ENCODE measurements at regions not wholly inside any gene's neighbourhood (a gene's known extent, or its start where the extent isn't known, plus 50 kb on each side); places are given as distances from the start of the nearest gene placed in this dataset.
"Not testable (repeated sequence)": the region's sequence is repeated elsewhere in the genome, so short reads cannot be mapped to it uniquely, and the experiment has no call there.

GRCh38 chrX:3532581-3533085 lies 180.8 kb downstream of the PRKX start:
- DNase-seq (ENCODE audit: low read depth), result no peak
- no peak overlapping the region for H3K4me3 ChIP-seq (ENCODE audit: low read depth, low read length)
- no peak for TF ChIP-seq CTCF (IDR thresholded peaks at IDR 0.05; ENCODE audit: insufficient read depth, low read depth, low read length, missing control alignments)

DNA sequence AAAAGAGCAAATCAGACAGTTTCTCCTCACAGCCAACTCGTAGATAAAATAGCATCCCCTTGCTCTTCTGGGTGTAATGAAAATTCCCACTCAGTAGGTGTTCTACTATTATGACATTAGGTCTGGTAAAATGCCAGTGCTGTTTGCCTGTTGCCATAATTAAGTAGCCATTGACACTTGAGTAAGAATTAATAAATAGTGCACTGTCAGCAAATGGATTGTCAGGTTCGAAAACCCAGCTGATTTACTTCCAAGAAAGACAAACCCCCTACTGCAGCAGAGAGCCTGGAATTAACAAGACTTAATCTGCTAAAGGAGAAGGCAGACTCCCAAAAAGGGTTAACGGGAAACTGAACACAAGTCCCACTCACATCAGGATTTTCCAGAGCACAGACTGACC lies 182.0 kb downstream of the PRKX start:
- H3K4me3 ChIP-seq (ENCODE audit: low read depth, low read length); DNase-seq (ENCODE audit: low read depth): not testable (repeated sequence)

- no peak overlapping the region for H3K4me3 ChIP-seq (ENCODE audit: low read depth, low read length)
- TF ChIP-seq CTCF (IDR thresholded peaks at IDR 0.05; ENCODE audit: insufficient read depth, low read depth, low read length, missing control alignments), result no peak
- DNase-seq (ENCODE audit: low read depth), result no peak
These were observed 183.1 kb upstream of the MXRA5 start for GRCh38 chrX:3529466-3530010.

DNA sequence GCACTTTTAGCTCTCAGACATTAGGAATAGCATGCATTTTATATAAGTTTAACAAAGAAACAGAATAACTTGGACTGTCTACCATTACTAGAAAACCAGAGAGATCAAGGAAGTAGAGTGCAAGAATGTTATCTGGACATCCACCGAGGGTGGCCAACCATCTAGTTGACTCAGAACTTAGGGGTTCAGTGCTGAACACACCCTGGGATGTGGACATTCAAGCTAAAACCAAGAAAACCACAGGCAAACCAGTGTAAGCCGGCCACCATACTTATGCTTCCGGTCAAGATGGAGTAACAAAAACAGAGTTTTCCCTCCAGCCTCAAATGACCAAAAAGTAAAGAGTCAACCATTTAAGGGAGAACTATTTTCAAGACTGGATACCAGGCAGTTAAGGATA lies 181.4 kb upstream of the MXRA5 start:
- no peak overlapping the region for H3K4me3 ChIP-seq (ENCODE audit: low read depth, low read length)

GRCh38 chrX:3527166-3527565 lies 180.7 kb upstream of the MXRA5 start:
- H3K4me3 ChIP-seq (ENCODE audit: low read depth, low read length), result no peak overlapping the region
- DNase-seq (ENCODE audit: low read depth), result no peak
- no peak for TF ChIP-seq CTCF (IDR thresholded peaks at IDR 0.05; ENCODE audit: insufficient read depth, low read depth, low read length, missing control alignments)

More for the DNA sequence above, 181.4 kb upstream of the MXRA5 start:
- no peak for DNase-seq (ENCODE audit: low read depth)
- TF ChIP-seq CTCF (IDR thresholded peaks at IDR 0.05; ENCODE audit: insufficient read depth, low read depth, low read length, missing control alignments), result no peak

- no peak overlapping the region for H3K4me3 ChIP-seq (ENCODE audit: low read depth, low read length)
- TF ChIP-seq CTCF (IDR thresholded peaks at IDR 0.05; ENCODE audit: insufficient read depth, low read depth, low read length, missing control alignments), result no peak
- DNase-seq (ENCODE audit: low read depth), result no peak
These were observed 180.3 kb upstream of the MXRA5 start for GRCh38 chrX:3526731-3527130.

DNA sequence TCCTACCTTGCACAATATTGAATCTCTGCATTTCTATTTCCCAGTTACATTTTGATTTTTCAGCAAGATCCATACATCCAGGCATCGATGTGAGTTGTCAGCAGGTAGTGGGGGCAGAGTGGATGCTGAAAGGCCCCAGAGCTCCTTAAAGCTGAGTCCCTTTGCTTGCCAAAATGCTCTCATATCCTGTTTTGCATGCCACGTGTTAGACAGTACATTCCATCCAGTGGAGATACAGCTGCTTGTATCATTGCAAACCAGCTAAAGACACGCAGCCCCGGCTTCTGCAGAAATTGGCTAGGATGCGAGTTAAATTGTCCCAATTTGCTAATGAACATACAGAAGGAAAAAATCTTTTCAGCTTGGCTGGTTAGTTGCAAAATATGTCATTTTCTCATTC lies 179.6 kb upstream of the MXRA5 start:
- no peak overlapping the region for H3K4me3 ChIP-seq (ENCODE audit: low read depth, low read length)
- DNase-seq (ENCODE audit: low read depth), result no peak
- TF ChIP-seq CTCF (IDR thresholded peaks at IDR 0.05; ENCODE audit: insufficient read depth, low read depth, low read length, missing control alignments), result no peak
